H9 (cell line): ENCODE measurements at regions not wholly inside any gene's neighbourhood (a gene's known extent, or its start where the extent isn't known, plus 50 kb on each side); places are given as distances from the start of the nearest gene placed in this dataset.

Experiments used
- DNase-seq: peaks from one replicate; pipeline ENCODE4 v3.0.0-alpha.2; 2017
- H2AFZ ChIP-seq: one replicate; pipeline ENCODE4 v1.6.1; 2013; ENCODE audit warnings: mild to moderate bottlenecking, low read length, control low read depth, moderate library complexity
- H2AK5ac ChIP-seq: 2 replicates; pipeline ENCODE4 v1.6.1; 2013; ENCODE audit warnings: low read length, control low read depth, mixed read lengths; ENCODE audit not compliant: insufficient read length
- H2BK120ac ChIP-seq: one replicate; pipeline ENCODE4 v1.6.1; 2013; ENCODE audit warnings: low read depth, mild to moderate bottlenecking, low read length, control low read depth, inconsistent platforms; ENCODE audit not compliant: poor library complexity, severe bottlenecking
- H2BK12ac ChIP-seq: 2 replicates; pipeline ENCODE4 v1.6.1; 2013; ENCODE audit warnings: low read length, control low read depth, mixed read lengths, low read depth; ENCODE audit not compliant: insufficient read length
- H2BK15ac ChIP-seq: 2 replicates; pipeline ENCODE4 v1.6.1; 2013; ENCODE audit warnings: low read depth, low read length, control low read depth
- H2BK20ac ChIP-seq: one replicate; pipeline ENCODE4 v1.6.1; 2013; ENCODE audit warnings: low read depth, mild to moderate bottlenecking, low read length, control low read depth, inconsistent platforms; ENCODE audit not compliant: poor library complexity, severe bottlenecking
- H2BK5ac ChIP-seq: 2 replicates; pipeline ENCODE4 v1.6.1; 2013; ENCODE audit warnings: low read length, control low read depth, mixed read lengths; ENCODE audit not compliant: insufficient read length
- H3K14ac ChIP-seq: 2 replicates; pipeline ENCODE4 v1.6.1; 2013; ENCODE audit warnings: low read length, control low read depth; ENCODE audit not compliant: insufficient read depth
- H3K18ac ChIP-seq: 2 replicates; pipeline ENCODE4 v1.6.1; 2013; ENCODE audit warnings: low read depth, mild to moderate bottlenecking, mixed read lengths, low read length, control low read depth; ENCODE audit not compliant: insufficient read length
- H3K23ac ChIP-seq: 2 replicates; pipeline ENCODE4 v1.6.1; 2013; ENCODE audit warnings: low read length, control low read depth, mixed read lengths, low read depth; ENCODE audit not compliant: insufficient read length
- H3K23me2 ChIP-seq: 2 replicates; pipeline ENCODE4 v1.6.1; 2013; ENCODE audit warnings: low read depth, mild to moderate bottlenecking, mixed read lengths, low read length, control low read depth; ENCODE audit not compliant: insufficient read length, poor library complexity, severe bottlenecking
- H3K27ac ChIP-seq: 2 replicates; pipeline ENCODE4 v1.5.1; 2013; ENCODE audit warnings: low read length, control low read depth, mixed read lengths, low read depth; ENCODE audit not compliant: insufficient read length
- H3K27me3 ChIP-seq: 2 replicates; pipeline ENCODE4 v1.6.1; 2013; ENCODE audit warnings: low read length, control low read depth, inconsistent platforms; ENCODE audit not compliant: insufficient read depth
- H3K4ac ChIP-seq: 2 replicates; pipeline ENCODE4 v1.6.1; 2013; ENCODE audit warnings: low read depth, mild to moderate bottlenecking, control low read depth, inconsistent platforms, low read length, moderate library complexity
- H3K4me1 ChIP-seq: 2 replicates; pipeline ENCODE4 v1.6.1; 2013; ENCODE audit warnings: low read length, control low read depth, inconsistent platforms; ENCODE audit not compliant: insufficient read depth
- H3K4me2 ChIP-seq: 2 replicates; pipeline ENCODE4 v1.6.1; 2013; ENCODE audit warnings: low read length, control low read depth, mixed read lengths; ENCODE audit not compliant: insufficient read length, insufficient read depth
- H3K56ac ChIP-seq: 2 replicates; pipeline ENCODE4 v1.6.1; 2013; ENCODE audit warnings: low read depth, mild to moderate bottlenecking, mixed read lengths, low read length, control low read depth; ENCODE audit not compliant: insufficient read length
- H3K79me1 ChIP-seq: 2 replicates; pipeline ENCODE4 v1.6.1; 2013; ENCODE audit warnings: low read depth, mild to moderate bottlenecking, moderate library complexity, low read length, control low read depth, inconsistent platforms; ENCODE audit not compliant: insufficient read depth, poor library complexity, severe bottlenecking
- H3K79me2 ChIP-seq: 2 replicates; pipeline ENCODE4 v1.6.1; 2013; ENCODE audit warnings: low read length, control low read depth, inconsistent platforms; ENCODE audit not compliant: insufficient read depth
- H3K9ac ChIP-seq: 2 replicates; pipeline ENCODE4 v1.6.1; 2013; ENCODE audit warnings: low read length, control low read depth, mixed read lengths; ENCODE audit not compliant: insufficient read length; ENCODE audit errors: extremely low read depth
- H3K9me3 ChIP-seq: one replicate; pipeline ENCODE4 v1.6.1; 2013; ENCODE audit warnings: low read depth, low read length, inconsistent platforms; ENCODE audit not compliant: control insufficient read depth
- H3T11ph ChIP-seq: one replicate; pipeline ENCODE4 v1.6.1; 2013; ENCODE audit warnings: mild to moderate bottlenecking, low read length, control low read depth, inconsistent platforms
- H4K20me1 ChIP-seq: one replicate; pipeline ENCODE4 v1.6.1; 2013; ENCODE audit not compliant: control insufficient read depth, insufficient read length, insufficient read depth
- H4K5ac ChIP-seq: 2 replicates; pipeline ENCODE4 v1.6.1; 2013; ENCODE audit warnings: low read depth, mild to moderate bottlenecking, mixed read lengths, low read length, control low read depth; ENCODE audit not compliant: insufficient read length
- H4K8ac ChIP-seq: replicated peaks from 2 replicates; pipeline ENCODE4 v1.6.1; 2013; ENCODE audit warnings: low read length, control low read depth, mixed read lengths, low read depth; ENCODE audit not compliant: insufficient read length
- H4K91ac ChIP-seq: 2 replicates; pipeline ENCODE4 v1.6.1; 2013; ENCODE audit warnings: low read depth, mild to moderate bottlenecking, moderate library complexity, mixed read lengths, low read length, control low read depth; ENCODE audit not compliant: insufficient read length
- H3K27ac Mint-ChIP-seq, 3 experiments: 2 replicates in 2 of 3; 3 replicates in 1 of 3; pipeline ENCODE4 v1.8.0; 2020 to 2021; ENCODE audit warnings: mixed read lengths in 3 of 3, mild to moderate bottlenecking in 1 of 3, moderate library complexity in 1 of 3
- H3K27me3 Mint-ChIP-seq: 2 replicates; pipeline ENCODE4 v1.8.0; 2021; ENCODE audit warnings: low read depth, mild to moderate bottlenecking, moderate library complexity, mixed read lengths
- H3K36me3 Mint-ChIP-seq, 3 experiments: 2 replicates in 2 of 3; 3 replicates in 1 of 3; pipeline ENCODE4 v1.8.0; 2020 to 2021; ENCODE audit warnings: low read depth in 3 of 3, mixed read lengths in 3 of 3; ENCODE audit not compliant: insufficient read depth in 1 of 3
- H3K4me1 Mint-ChIP-seq, 2 experiments: 2 replicates each; pipeline ENCODE4 v1.8.0; 2020; ENCODE audit warnings: mixed read lengths in 2 of 2
- H3K4me3 Mint-ChIP-seq, 2 experiments: 2 replicates in 1 of 2; 3 replicates in 1 of 2; pipeline ENCODE4 v1.8.0; 2020 to 2021; ENCODE audit warnings: mild to moderate bottlenecking in 2 of 2, mixed read lengths in 2 of 2, moderate library complexity in 1 of 2
- H3K9me3 Mint-ChIP-seq, 2 experiments: 2 replicates in 1 of 2; 3 replicates in 1 of 2; pipeline ENCODE4 v1.8.0; 2020; ENCODE audit warnings: mild to moderate bottlenecking in 2 of 2, mixed read lengths in 2 of 2, moderate library complexity in 1 of 2
- CTCF ChIP-seq: fragments of 200-600 bp; sonication (generic); conservative IDR thresholded peaks from 3 replicates; pipeline ENCODE4 v1.8.0; 2021; ENCODE audit warnings: antibody characterized with exemption, mild to moderate bottlenecking
- WGBS: extraction: QIAGEN DNeasy Blood & Tissue Kit; methylation state at CpG from one replicate; pipeline ENCODE4 v1.1.7; 2013; ENCODE audit warnings: missing lambda C conversion rate, low lambda C conversion rate, mixed read lengths; ENCODE audit not compliant: insufficient read length; ENCODE audit errors: extremely low coverage; 5-methylcytosine and 5-hydroxymethylcytosine counted together

GRCh38 chr14:35224615-35225014 lies 67.6 kb upstream of the PSMA6 start:
- no peaks in the 10 kb centered on the region for H3K79me1 ChIP-seq

More at GRCh38 chr14:35224615-35225014, 67.6 kb upstream of the PSMA6 start:
- Histone ChIP-seq H2BK15ac (no peak overlapping the region), H3K4me1 (no peaks in the 10 kb centered on the region), H2BK12ac (no peak overlapping the region), H4K20me1 (no peaks in the 10 kb centered on the region), H2BK120ac (no peak overlapping the region), H2AFZ (no peak overlapping the region), H3K23me2 (no peaks in the 10 kb centered on the region), H3K56ac (no peak overlapping the region), H2AK5ac (no peak overlapping the region), H3K18ac (no peak overlapping the region), H3K27me3 (no peaks in the 10 kb centered on the region; the same call in 1 of the 2 replicates), H3K23ac (no peak overlapping the region), H2BK5ac (no peak overlapping the region), H3K4ac (no peak overlapping the region), H4K91ac (no peak overlapping the region), H2BK20ac (no peak overlapping the region), H3K9me3 (no peaks in the 10 kb centered on the region), H3K14ac (no peak overlapping the region), H3K4me2 (no peak overlapping the region), H3K9ac (no peak overlapping the region), H3K79me2 (no peaks in the 10 kb centered on the region), H4K8ac (no peak overlapping the region), H4K5ac (no peak overlapping the region), H3T11ph (no peak overlapping the region), H3K27ac (no peak overlapping the region)
- no peaks in the 10 kb centered on the region for H3K27me3 Mint-ChIP-seq
- H3K9me3 Mint-ChIP-seq: no peaks in the 10 kb centered on the region
- H3K36me3 Mint-ChIP-seq: no peaks in the 10 kb centered on the region; a peak in 1 of 7 replicates
- H3K27ac Mint-ChIP-seq: no peak overlapping the region
- DNase-seq: no peak
- peaks cover 4% of the 10 kb centered on the region in 2 experiments; a peak in 3 of 4 replicates for H3K4me1 Mint-ChIP-seq
- no CpG with 5 or more reads among the region's 2 CpGs for WGBS
- no peak for TF ChIP-seq CTCF
- no peak overlapping the region for H3K4me3 Mint-ChIP-seq
